HG03045 (cell line): ENCODE measurements at regions not wholly inside any gene's neighbourhood (a gene's known extent, or its start where the extent isn't known, plus 50 kb on each side); places are given as distances from the start of the nearest gene placed in this dataset.

Source experiments
- ATAC-seq: cut with Tn5 transposase; IDR thresholded peaks from one replicate; pipeline ENCODE4 v1.9.1; 2021; ENCODE audit warnings: mild to moderate bottlenecking, moderate library complexity; ENCODE audit not compliant: unreplicated experiment

DNA sequence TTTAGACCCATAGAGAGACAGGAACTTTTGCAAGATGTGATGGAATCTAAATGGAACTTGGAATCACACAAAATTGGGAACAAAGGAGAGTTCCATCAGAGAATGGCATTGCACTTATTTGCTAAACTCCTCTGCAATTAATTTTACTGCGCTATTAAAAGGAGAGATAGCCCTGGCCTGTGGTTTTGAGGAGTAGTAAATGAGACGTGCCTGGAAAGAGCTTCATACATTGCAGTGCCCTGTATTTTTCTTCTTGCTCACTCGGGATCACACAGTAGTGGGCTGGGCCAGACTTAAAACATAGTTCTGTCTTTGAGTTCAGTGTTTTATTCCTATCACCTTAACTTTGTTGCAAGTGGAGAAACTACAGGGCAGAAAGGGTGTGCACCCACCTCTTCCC, 94.4 kb upstream of the SLC27A6 start:
- no peak for ATAC-seq

DNA sequence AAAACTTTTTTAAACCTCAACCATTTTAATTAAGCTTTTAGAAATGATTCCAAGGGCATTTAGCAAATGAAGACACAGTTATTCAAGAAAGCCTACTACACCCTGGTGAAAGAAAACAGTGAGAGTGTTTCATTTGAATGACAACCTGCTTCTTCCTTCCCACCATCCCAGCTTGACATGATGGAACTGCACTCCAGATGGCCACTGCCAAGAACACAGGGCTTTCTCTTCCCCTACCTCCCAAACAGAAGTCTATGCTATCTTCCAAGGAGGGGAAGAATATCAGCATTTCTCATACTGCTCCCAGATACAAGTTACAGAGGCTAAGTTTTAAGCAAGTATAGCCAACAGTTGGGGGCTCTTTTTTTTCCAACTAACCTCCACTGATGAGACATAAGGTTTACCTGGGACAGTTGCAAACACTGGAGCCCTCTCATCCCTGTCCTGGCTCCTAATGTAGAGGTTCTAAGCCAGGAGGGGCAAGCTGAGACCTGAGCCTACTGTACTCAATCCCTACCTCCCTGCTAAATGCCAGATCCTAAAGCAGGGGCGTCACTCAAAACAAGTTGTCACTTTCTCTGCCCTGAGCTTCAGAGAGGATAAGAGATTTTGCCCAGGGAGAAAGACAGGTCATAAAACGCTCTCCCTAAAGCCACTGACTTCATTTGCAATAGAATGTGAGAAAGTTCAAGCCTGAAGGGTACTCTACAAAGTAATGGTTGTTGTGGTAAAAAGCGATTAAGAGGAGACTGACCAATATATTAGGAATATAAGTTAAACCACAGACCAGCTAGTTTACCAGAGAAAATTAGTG, 88.5 kb upstream of the SLC27A6 start:
- ATAC-seq, result no peak

DNA sequence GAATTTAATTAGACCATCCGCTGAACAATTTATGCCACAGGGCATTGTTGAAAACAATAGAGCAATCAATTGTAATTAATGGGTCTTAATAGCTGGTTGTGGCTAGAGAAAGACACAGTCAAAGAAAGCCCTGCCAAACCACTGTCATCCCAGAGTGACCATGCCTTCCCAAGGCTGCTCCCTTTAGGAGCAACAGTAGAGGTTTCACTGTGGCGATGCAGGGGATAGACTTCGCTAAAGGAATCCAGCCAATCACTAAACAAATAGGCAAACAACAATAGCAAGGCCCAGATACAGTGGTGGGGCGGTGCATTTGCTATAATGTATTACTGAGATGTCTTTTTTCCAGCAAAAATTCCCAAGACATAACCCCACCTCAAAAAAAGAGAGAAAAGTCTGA, 87.8 kb upstream of the SLC27A6 start:
- no peak for ATAC-seq

DNA sequence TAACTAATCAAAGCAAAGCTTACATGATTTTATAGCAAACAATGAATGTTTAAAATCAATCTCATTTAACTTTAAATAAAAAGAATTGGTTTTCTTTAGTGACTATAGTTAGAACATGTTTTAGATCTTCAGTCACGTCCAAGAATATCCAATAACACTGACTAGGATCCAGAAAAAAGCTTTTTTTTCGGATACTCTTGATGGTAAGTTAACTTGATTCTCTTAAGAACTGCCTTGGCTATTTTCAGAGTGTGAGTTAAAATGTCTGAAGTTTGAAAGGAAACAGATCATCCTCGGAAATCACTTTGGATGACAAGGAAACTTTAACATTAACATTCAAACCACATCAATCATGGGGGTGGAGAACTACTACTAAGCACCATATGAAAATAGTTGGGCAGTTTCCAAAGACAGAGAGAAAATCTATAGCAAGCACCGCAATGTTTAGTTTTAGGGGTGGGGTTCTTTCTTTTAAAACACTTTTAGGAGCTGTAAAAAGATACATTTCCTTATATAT, 83.7 kb upstream of the SLC27A6 start:
- no peak for ATAC-seq

DNA sequence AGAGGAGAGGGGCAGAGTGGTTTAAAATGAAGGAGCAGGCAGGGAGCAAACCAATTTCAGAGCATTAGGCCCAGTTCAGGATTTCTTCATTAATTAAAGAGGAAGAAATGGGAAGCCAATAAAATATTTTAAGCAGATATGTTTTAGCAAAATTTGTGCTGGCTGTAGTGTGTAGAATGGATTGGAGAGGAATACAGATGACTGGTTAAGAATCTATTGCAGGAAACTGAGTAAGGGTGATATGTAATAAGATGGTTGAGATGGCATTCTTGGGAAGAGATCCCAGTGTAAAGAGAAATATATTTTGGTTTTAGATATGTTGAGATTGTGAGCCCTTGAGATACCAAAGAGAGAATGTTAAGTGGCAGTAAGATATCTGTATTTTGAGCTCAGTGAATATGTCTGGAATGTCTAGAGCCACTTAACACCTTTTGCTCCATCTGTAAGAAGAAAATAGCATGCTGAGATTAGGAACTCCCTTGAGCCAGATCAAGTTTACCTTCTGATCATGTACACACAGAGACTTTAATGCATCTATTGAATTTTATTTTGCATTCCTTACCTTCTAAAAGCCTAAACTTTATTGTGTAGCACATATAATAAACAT, 79.5 kb upstream of the SLC27A6 start:
- ATAC-seq, result no peak

DNA sequence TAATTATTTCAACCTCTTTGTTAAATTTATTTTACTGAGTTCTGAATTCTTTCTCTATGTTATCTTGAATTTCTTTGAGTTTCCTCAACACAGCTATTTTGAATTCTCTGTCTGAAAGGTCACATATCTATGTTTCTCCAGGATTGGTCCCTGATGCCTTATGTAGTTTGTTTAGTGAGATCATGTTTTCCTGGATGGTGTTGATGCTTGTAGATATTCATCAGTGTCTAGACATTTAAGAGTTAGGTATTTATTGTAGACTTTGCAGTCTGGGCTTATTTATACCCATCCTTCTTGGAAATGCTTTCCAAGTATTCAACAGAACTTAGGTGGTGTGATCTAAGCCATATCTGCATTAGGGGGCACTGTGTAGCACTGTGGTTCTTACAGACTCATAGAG, 70.2 kb upstream of the SLC27A6 start:
- no peak for ATAC-seq

DNA sequence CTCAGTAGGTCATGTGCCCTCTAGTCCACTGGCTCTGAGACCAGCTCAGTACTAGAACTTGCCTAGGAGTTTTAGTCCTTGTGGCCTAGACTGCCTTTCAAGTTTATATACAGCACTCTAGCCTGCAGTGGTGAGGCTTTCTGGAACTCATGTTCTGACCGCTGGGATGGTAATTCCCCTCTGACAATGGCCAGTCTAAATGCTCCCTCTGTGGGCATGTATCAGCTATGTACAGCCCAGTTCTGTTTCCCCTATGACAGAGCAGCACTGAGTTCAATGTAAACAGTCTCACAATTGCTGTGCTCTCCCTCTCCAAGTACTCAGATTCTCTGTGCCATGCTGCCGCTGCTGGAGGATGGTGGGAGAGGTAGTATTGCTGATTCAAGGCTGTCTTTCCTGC, 68.6 kb upstream of the SLC27A6 start:
- ATAC-seq, result no peak

DNA sequence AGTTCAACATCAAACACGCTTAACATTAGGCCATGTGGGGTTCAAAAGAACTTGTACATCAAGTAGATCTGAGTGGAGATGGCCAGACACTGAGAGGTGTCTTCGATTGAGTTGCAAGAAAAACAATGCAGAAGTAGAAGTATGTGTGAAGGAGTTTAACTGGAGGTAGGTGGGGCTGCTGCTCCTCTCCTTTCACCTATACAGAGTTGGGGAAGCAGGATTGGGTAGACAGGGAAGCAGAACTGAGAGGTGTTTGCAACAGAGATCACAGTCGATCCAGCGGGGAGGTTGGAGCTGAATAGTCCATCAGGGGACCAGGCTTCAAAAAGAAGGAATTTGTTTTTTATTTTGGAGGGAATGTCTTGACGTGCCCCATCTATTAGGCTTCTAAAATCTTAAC, 61.7 kb upstream of the SLC27A6 start:
- ATAC-seq, result no peak

DNA sequence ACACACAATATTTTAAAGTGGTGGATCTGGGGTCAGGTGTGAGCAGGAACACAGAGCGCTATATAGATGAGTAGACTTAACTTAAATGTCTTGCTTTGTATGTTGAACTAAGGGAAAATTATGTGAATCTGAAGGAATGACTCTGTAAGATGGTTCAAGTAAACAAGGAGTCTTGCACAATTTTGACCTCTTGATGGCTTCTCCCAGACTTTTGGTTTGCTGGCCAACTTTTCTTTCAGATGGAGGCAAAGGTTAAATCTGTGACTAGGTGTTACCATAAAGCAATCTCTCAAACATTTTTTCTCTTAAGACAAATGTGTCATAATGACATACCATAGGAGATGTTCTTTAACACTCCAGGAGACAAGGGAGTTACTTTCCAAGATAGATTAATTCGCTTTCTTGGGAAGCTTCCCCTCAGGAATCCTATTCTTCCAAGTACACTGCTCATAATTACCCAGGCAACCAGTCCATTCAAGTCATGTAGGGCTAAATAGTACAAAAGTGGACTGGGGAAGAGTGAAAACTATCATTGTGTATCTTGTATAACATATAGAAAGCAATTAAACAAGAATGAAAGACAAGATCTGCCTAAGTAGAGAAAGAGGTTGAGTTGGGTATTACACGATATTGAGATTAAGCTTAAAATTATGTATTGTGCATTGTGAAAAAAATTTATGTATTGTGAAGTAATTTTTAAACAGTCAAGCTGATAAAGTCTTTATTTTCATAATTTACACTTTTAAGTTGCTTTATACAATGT, 60.3 kb upstream of the SLC27A6 start:
- ATAC-seq, result no peak

DNA sequence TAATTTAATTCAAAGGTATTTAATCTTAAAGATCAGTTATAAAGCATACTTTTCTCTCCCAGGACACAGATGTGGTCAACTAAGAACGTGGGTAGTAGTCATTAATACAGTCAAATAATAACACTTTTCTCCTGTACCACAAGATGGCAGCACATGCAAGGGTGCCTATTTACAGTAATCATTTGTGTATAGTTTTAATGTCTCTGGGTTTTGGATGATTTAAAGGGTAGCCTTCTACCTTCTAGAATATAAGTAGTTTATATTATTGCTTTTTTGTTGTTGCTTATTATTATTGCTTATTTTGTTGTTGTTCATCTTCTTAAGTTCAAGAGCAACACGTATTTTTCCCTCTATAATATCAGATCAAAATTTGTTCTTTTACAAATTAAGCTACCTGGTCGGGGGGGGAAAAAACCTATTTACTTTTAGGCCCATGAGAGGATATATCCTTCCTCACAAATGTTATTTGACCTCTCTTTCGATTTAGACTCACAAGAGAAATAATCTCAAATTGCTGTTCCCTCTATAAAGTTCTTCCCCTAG, 59.6 kb upstream of the SLC27A6 start:
- ATAC-seq, result peak; percentile 85

DNA sequence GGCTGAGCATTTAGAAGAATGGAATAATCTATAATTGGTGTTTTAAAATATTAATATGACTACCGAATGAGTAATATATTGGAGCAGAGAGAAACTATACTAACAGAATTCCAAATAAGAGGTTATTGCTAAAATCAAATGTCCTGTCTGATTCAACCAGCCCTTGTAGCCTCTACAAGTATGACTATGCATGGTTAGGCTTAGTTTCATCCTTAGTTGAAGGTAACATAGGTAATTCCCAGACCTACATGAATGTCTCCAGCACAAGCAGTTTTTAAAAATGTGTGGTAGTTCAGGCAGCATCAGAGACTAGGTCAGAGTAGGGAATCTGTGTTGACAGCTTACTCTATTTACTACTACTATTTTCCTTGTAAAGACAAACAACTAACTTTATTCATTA, 51.7 kb upstream of the SLC27A6 start:
- ATAC-seq, result peak; percentile 89
